ENCODE measurements at regions not wholly inside any gene's neighbourhood (a gene's known extent, or its start where the extent isn't known, plus 50 kb on each side); places are given as distances from the start of the nearest gene placed in this dataset.

DNA sequence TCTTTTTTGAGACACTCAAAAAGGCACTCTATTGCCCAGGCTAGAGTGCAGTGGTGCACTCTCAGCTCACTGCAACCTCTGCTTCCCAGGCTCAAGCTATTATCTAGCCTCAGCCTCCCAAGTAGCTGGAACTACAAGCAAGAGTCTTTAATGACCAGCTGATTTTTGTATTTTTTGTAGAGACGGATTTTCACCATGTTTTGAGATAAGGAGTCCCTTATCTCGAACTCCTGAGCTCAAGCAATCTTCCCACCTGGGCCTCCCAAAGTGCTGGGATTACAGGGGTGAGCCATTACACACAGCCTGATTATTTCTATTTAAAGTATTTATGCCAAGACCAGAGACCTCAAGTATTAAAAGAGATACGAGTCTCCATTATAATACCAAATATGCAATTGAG, 566.1 kb upstream of the CA10 start:
- Histone ChIP-seq H3K4me1 (ENCODE audit: control insufficient read depth, extremely low read depth, insufficient read depth, low read length) (no peaks in the 10 kb centered on the region), H3K36me3 (ENCODE audit: control insufficient read depth in 2 of 2, extremely low read depth in 1 of 2, insufficient read depth in 2 of 2, low read length in 2 of 2) (no peaks in the 10 kb centered on the region), H4K20me1 (ENCODE audit: control insufficient read depth, extremely low read depth, insufficient read depth, low read length) (no peaks in the 10 kb centered on the region), H2AFZ (ENCODE audit: control insufficient read depth, low read length) (no peak overlapping the region), H3K4me2 (ENCODE audit: control insufficient read depth, extremely low read depth, insufficient read depth, low read depth, low read length) (no peak overlapping the region), H3K9me1 (ENCODE audit: control insufficient read depth, extremely low read depth, insufficient read depth, low read length) (no peaks in the 10 kb centered on the region), H3K4me3 (ENCODE audit: control insufficient read depth in 2 of 3, extremely low read depth in 1 of 3, insufficient read depth in 2 of 3, low read depth in 1 of 3, low read length in 3 of 3) (no peak overlapping the region), H3K27ac (ENCODE audit: control insufficient read depth, insufficient read depth, low read length) (no peak overlapping the region), H3K9ac (ENCODE audit: control insufficient read depth, extremely low read depth, insufficient read depth, low read length) (no peak overlapping the region), H3K79me2 (ENCODE audit: control insufficient read depth, insufficient read depth, low read length) (no peaks in the 10 kb centered on the region), H3K9me3 (ENCODE audit: control insufficient read depth, low read depth, low read length) (no peaks in the 10 kb centered on the region), H3K27me3 (ENCODE audit: control insufficient read depth, extremely low read depth, insufficient read depth, low read length) (no peaks in the 10 kb centered on the region)
- TF ChIP-seq, protein P1, sequence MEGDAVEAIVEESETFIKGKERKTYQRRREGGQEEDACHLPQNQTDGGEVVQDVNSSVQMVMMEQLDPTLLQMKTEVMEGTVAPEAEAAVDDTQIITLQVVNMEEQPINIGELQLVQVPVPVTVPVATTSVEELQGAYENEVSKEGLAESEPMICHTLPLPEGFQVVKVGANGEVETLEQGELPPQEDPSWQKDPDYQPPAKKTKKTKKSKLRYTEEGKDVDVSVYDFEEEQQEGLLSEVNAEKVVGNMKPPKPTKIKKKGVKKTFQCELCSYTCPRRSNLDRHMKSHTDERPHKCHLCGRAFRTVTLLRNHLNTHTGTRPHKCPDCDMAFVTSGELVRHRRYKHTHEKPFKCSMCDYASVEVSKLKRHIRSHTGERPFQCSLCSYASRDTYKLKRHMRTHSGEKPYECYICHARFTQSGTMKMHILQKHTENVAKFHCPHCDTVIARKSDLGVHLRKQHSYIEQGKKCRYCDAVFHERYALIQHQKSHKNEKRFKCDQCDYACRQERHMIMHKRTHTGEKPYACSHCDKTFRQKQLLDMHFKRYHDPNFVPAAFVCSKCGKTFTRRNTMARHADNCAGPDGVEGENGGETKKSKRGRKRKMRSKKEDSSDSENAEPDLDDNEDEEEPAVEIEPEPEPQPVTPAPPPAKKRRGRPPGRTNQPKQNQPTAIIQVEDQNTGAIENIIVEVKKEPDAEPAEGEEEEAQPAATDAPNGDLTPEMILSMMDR (optimal IDR thresholded peaks at IDR 0.05 in 1 of 3, IDR thresholded peaks at IDR 0.05 in 1 of 3, conservative IDR thresholded peaks at IDR 0.05 in 1 of 3; ENCODE audit: extremely low read depth in 1 of 3, insufficient read depth in 2 of 3, low read length in 3 of 3), result no peak
- no peak for TF ChIP-seq EZH2 (IDR thresholded peaks at IDR 0.05; ENCODE audit: low read length)
- DNase-seq (ENCODE audit: low read depth, low spot score) (no peak), FAIRE-seq (no peak)
- dilution Hi-C loops (cut with MboI; ENCODE audit: extremely low pct_ligation_motif_present, low sequenced_read_pairs), result no loop called here

DNA sequence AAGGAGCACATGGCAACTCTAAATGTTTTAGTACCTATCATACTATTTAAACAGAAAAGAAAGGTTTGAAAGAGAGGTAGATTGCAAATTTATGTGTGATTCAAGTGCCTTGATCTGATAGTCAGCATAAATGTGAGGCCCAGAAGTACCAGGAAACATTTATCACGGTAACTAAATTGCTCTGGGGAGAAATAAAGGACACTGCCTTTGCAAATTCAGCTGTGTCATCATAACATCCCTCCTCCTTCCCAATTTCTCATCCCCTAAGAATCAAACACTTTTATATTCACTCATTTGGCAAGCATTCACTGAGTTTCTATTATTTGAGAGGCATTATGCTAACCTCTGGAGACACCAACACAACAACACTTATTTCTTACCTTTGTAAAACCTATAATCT, 563.4 kb upstream of the CA10 start:
- dilution Hi-C loops (cut with MboI; ENCODE audit: extremely low pct_ligation_motif_present, low sequenced_read_pairs), result no loop called here
- no peaks in the 10 kb centered on the region for H3K4me1 ChIP-seq (ENCODE audit: control insufficient read depth, extremely low read depth, insufficient read depth, low read length)
- H3K79me2 ChIP-seq (ENCODE audit: control insufficient read depth, insufficient read depth, low read length), result no peaks in the 10 kb centered on the region
- H3K27ac ChIP-seq (ENCODE audit: control insufficient read depth, insufficient read depth, low read length), result no peak overlapping the region
- H3K27me3 ChIP-seq (ENCODE audit: control insufficient read depth, extremely low read depth, insufficient read depth, low read length), result no peaks in the 10 kb centered on the region
- H4K20me1 ChIP-seq (ENCODE audit: control insufficient read depth, extremely low read depth, insufficient read depth, low read length), result no peaks in the 10 kb centered on the region
- H3K4me2 ChIP-seq (ENCODE audit: control insufficient read depth, extremely low read depth, insufficient read depth, low read depth, low read length), result no peak overlapping the region
- H3K9me1 ChIP-seq (ENCODE audit: control insufficient read depth, extremely low read depth, insufficient read depth, low read length), result no peaks in the 10 kb centered on the region
- no peaks in the 10 kb centered on the region for H3K9me3 ChIP-seq (ENCODE audit: control insufficient read depth, low read depth, low read length)
- FAIRE-seq (no peak), DNase-seq (ENCODE audit: low read depth, low spot score) (no peak)
- no peaks in the 10 kb centered on the region for H3K36me3 ChIP-seq (ENCODE audit: control insufficient read depth in 2 of 2, extremely low read depth in 1 of 2, insufficient read depth in 2 of 2, low read length in 2 of 2)
- TF ChIP-seq, protein P1 (optimal IDR thresholded peaks at IDR 0.05 in 1 of 3, IDR thresholded peaks at IDR 0.05 in 1 of 3, conservative IDR thresholded peaks at IDR 0.05 in 1 of 3; ENCODE audit: extremely low read depth in 1 of 3, insufficient read depth in 2 of 3, low read length in 3 of 3), result no peak
- no peak for TF ChIP-seq EZH2 (IDR thresholded peaks at IDR 0.05; ENCODE audit: low read length)
- H2AFZ ChIP-seq (ENCODE audit: control insufficient read depth, low read length), result no peak overlapping the region
- no peak overlapping the region for H3K4me3 ChIP-seq (ENCODE audit: control insufficient read depth in 2 of 3, extremely low read depth in 1 of 3, insufficient read depth in 2 of 3, low read depth in 1 of 3, low read length in 3 of 3)
- no peak overlapping the region for H3K9ac ChIP-seq (ENCODE audit: control insufficient read depth, extremely low read depth, insufficient read depth, low read length)
